Neural cell (in vitro differentiated cells): ENCODE measurements at regions not wholly inside any gene's neighbourhood (a gene's known extent, or its start where the extent isn't known, plus 50 kb on each side); places are given as distances from the start of the nearest gene placed in this dataset.

ENCODE experiments used
- H2AFZ ChIP-seq: fragments of 200-600, 300-800 bp; sonication (generic), shearing (Covaris generic); 2 replicates; pipeline ENCODE4 v1.6.0; 2014; ENCODE audit warnings: low read depth, mild to moderate bottlenecking, antibody characterized with exemption, low read length, moderate library complexity
- H3F3A ChIP-seq: fragments of 200-600 bp; shearing (Covaris generic); 2 replicates; pipeline ENCODE4 v1.6.1; 2016; ENCODE audit warnings: mild to moderate bottlenecking, moderate library complexity, mixed read lengths, antibody characterized with exemption, low read length; ENCODE audit not compliant: insufficient read depth, poor library complexity, severe bottlenecking
- H3K27ac ChIP-seq: fragments of 200-600, 300-800 bp; sonication (generic), shearing (Covaris generic); 2 replicates; pipeline ENCODE4 v1.5.1; 2014; ENCODE audit warnings: mild to moderate bottlenecking, low read length, moderate library complexity
- H3K27me3 ChIP-seq: fragments of 300-800, 200-600 bp; sonication (generic), shearing (Covaris generic); 2 replicates; pipeline ENCODE4 v1.6.0; 2014; ENCODE audit warnings: mild to moderate bottlenecking, low read depth, low read length, moderate library complexity; ENCODE audit not compliant: insufficient read depth
- H3K36me3 ChIP-seq: fragments of 300-800, 200-600 bp; sonication (generic), shearing (Covaris generic); 2 replicates; pipeline ENCODE4 v1.5.1; 2014; ENCODE audit warnings: mild to moderate bottlenecking, antibody characterized with exemption, low read length, moderate library complexity; ENCODE audit not compliant: insufficient read depth
- H3K4me2 ChIP-seq: fragments of 300-800, 200-600 bp; sonication (generic), shearing (Covaris generic); 2 replicates; pipeline ENCODE4 v1.6.0; 2014; ENCODE audit warnings: mild to moderate bottlenecking, low read length
- H3K4me3 ChIP-seq: fragments of 300-800, 200-600 bp; sonication (generic), shearing (Covaris generic); 2 replicates; pipeline ENCODE4 v1.5.1; 2014; ENCODE audit warnings: mild to moderate bottlenecking, low read length, moderate library complexity
- H3K79me2 ChIP-seq: fragments of 200-600 bp; shearing (Covaris generic); replicated peaks from 2 replicates; pipeline ENCODE4 v1.6.0; 2014; ENCODE audit warnings: mild to moderate bottlenecking, low read length, moderate library complexity; ENCODE audit not compliant: insufficient read depth
- H3K9ac ChIP-seq: fragments of 300-800, 200-600 bp; sonication (generic), shearing (Covaris generic); 2 replicates; pipeline ENCODE4 v1.6.1; 2016; ENCODE audit warnings: mild to moderate bottlenecking, low read length, mixed read lengths
- H3K9me2 ChIP-seq: fragments of 200-600 bp; shearing (Covaris generic); 2 replicates; pipeline ENCODE4 v1.6.1; 2016; ENCODE audit warnings: mild to moderate bottlenecking, low read length, mixed read lengths; ENCODE audit not compliant: insufficient read depth
- H3K9me3 ChIP-seq: fragments of 200-600, 300-800 bp; sonication (generic), shearing (Covaris generic); 2 replicates; pipeline ENCODE4 v1.6.1; 2016; ENCODE audit warnings: mild to moderate bottlenecking, mixed run types, low read length, moderate library complexity, mixed read lengths
- H4K20me1 ChIP-seq: fragments of 200-600 bp; shearing (Covaris generic); 2 replicates; pipeline ENCODE4 v1.6.1; 2016; ENCODE audit warnings: mild to moderate bottlenecking, mixed run types; ENCODE audit not compliant: insufficient read depth
- CTCF ChIP-seq: fragments of 450-650 bp; IDR thresholded peaks from 2 replicates; pipeline ENCODE4 v1.5.1; 2014; ENCODE audit warnings: antibody characterized with exemption, mild to moderate bottlenecking, moderate library complexity; ENCODE audit not compliant: poor library complexity, severe bottlenecking
- EP300 ChIP-seq: fragments of 450-650 bp; conservative IDR thresholded peaks from 2 replicates; pipeline ENCODE4 v1.6.1; 2014; ENCODE audit warnings: antibody characterized with exemption, mild to moderate bottlenecking, moderate library complexity; ENCODE audit not compliant: poor library complexity, severe bottlenecking
- EZH2 ChIP-seq: fragments of 200-600, 300-800 bp; shearing (Covaris generic), sonication (generic); IDR thresholded peaks from 2 replicates; pipeline ENCODE4 v1.6.1; 2014; ENCODE audit warnings: antibody characterized with exemption, low read length, borderline replicate concordance, mild to moderate bottlenecking; ENCODE audit not compliant: insufficient read depth, poor library complexity, severe bottlenecking
- MXI1 ChIP-seq: fragments of 450-650 bp; conservative IDR thresholded peaks from 2 replicates; pipeline ENCODE4 v1.6.1; 2014; ENCODE audit warnings: antibody characterized with exemption, mild to moderate bottlenecking; ENCODE audit not compliant: poor library complexity, severe bottlenecking
- POLR2AphosphoS5 ChIP-seq: IDR thresholded peaks from 2 replicates; pipeline ENCODE4 v1.6.1; 2012
- RAD21 ChIP-seq: fragments of 450-650 bp; conservative IDR thresholded peaks from 2 replicates; pipeline ENCODE4 v1.6.1; 2014; ENCODE audit warnings: antibody characterized with exemption, mild to moderate bottlenecking, moderate library complexity
- REST ChIP-seq: IDR thresholded peaks from 2 replicates; pipeline ENCODE4 v1.6.1; 2012; ENCODE audit warnings: borderline replicate concordance
- SMC3 ChIP-seq: fragments of 450-650 bp; conservative IDR thresholded peaks from 2 replicates; pipeline ENCODE4 v1.6.1; 2014; ENCODE audit warnings: antibody characterized with exemption, mild to moderate bottlenecking, moderate library complexity; ENCODE audit not compliant: poor library complexity
- TAF1 ChIP-seq: IDR thresholded peaks from 2 replicates; pipeline ENCODE4 v1.6.1; 2012; ENCODE audit warnings: low read depth

GRCh38 chr4:11189756-11190155 lies 238.9 kb downstream of the HS3ST1 start:
- peaks cover 4% of the 10 kb centered on the region for H3F3A ChIP-seq
- no peaks in the 10 kb centered on the region for H3K27me3 ChIP-seq
- H3K4me3 ChIP-seq, result no peak overlapping the region
- H3K36me3 ChIP-seq, result no peaks in the 10 kb centered on the region
- H3K27ac ChIP-seq, result no peak overlapping the region
- H3K79me2 ChIP-seq, result no peaks in the 10 kb centered on the region
- TF ChIP-seq POLR2AphosphoS5 (peak; percentile 87), EP300 (peak; percentile 28), SMC3 (no peak), REST (no peak)
- no peaks in the 10 kb centered on the region for H3K9me2 ChIP-seq
- H3K9ac ChIP-seq, result no peak overlapping the region
- H2AFZ ChIP-seq, result no peak overlapping the region
- no peaks in the 10 kb centered on the region for H3K9me3 ChIP-seq
- no peak overlapping the region for H3K4me2 ChIP-seq
- no peaks in the 10 kb centered on the region for H4K20me1 ChIP-seq

GRCh38 chr4:11183356-11183740 lies 245.3 kb downstream of the HS3ST1 start:
- no peak overlapping the region for H3K9ac ChIP-seq
- H3K4me3 ChIP-seq, result no peak overlapping the region
- H2AFZ ChIP-seq, result no peak overlapping the region
- no peaks in the 10 kb centered on the region for H3K9me2 ChIP-seq
- H3K9me3 ChIP-seq, result no peaks in the 10 kb centered on the region
- no peaks in the 10 kb centered on the region for H3K36me3 ChIP-seq
- no peak overlapping the region for H3K27ac ChIP-seq
- no peaks in the 10 kb centered on the region for H3K27me3 ChIP-seq
- no peaks in the 10 kb centered on the region for H3F3A ChIP-seq
- TF ChIP-seq EP300, result no peak
- TF ChIP-seq MXI1, result no peak
- TF ChIP-seq EZH2, result no peak
- no peak for TF ChIP-seq SMC3
- no peak for TF ChIP-seq RAD21
- TF ChIP-seq CTCF, result no peak
- TF ChIP-seq POLR2AphosphoS5, result no peak
- TF ChIP-seq REST, result no peak
- no peak for TF ChIP-seq TAF1
- H3K4me2 ChIP-seq, result no peak overlapping the region
- no peaks in the 10 kb centered on the region for H4K20me1 ChIP-seq
- no peaks in the 10 kb centered on the region for H3K79me2 ChIP-seq
